ENCODE measurements at regions not wholly inside any gene's neighbourhood (a gene's known extent, or its start where the extent isn't known, plus 50 kb on each side); places are given as distances from the start of the nearest gene placed in this dataset.
"Not testable (repeated sequence)": the region's sequence is repeated elsewhere in the genome, so short reads cannot be mapped to it uniquely, and the experiment has no call there.

DNA sequence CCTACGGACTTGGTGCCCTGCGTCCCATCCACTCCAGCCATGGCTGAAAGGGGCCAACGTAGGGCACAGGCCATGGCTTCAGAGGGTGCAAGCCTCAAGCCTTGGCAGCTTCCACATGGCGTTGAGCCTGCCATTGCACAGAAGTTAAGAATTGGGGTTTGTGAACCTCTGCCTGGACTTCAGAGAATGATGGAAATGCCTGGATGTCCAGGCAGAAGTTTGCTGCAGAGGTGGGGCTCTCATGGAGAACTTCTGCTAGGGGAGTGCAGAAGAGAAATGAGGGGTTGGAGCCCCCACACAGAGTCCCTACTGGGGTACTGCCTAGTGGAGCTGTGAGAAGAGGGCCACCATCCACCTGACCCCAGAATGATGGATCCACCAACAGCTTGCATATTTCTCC is 462.9 kb upstream of the PCDH20 start:
- in situ Hi-C loops (cut with HindIII; ENCODE audit: low sequenced_read_pairs), result not testable (repeated sequence)

GRCh38 chr13:61874970-61875579 is 459.4 kb upstream of the PCDH20 start:
- in situ Hi-C loops (cut with HindIII; ENCODE audit: low sequenced_read_pairs), result no loop called here

DNA sequence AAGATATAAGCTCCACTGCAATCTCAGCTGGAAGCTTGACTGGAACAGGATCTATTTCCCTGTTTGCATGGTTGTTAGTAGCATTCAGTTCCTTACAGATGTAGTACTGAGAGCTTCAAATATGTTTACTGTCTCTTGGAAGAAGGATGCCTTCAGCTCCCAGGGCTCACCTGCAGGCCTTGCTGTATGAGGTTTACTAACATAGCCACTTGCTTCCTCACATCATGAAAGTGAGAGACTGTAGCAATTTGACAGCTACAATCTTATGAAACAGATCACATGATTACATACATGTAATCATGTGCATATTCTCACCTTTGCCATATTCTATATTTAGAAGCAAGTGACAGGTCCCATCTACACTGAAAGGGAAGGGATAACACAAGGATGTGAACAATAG is 458.1 kb upstream of the PCDH20 start:
- in situ Hi-C loops (cut with HindIII; ENCODE audit: low sequenced_read_pairs), result no loop called here

DNA sequence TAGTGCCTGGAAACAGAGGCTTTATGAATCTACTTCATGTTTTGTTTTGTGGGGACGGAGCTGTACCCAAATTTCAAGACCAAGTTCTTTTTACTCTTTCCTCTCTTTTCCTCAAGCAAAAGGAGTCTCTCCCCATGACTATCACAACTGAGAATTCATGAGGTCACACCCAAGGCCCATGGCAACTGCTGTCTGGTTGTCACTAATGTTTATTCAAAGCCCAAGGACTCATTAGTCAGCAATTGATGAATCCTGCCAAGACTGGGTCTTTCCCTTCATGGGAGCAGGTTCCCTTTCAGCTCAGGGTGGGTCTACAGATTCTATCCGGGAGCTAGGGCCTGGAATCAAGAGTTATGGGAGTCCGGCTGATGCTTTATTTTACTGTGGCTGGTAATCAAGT is 441.5 kb upstream of the PCDH20 start:
- in situ Hi-C loops (cut with HindIII; ENCODE audit: low sequenced_read_pairs), result no loop called here

- in situ Hi-C loops (cut with HindIII; ENCODE audit: low sequenced_read_pairs), result no loop called here
These were observed 436.5 kb upstream of the PCDH20 start for GRCh38 chr13:61852116-61852619.

DNA sequence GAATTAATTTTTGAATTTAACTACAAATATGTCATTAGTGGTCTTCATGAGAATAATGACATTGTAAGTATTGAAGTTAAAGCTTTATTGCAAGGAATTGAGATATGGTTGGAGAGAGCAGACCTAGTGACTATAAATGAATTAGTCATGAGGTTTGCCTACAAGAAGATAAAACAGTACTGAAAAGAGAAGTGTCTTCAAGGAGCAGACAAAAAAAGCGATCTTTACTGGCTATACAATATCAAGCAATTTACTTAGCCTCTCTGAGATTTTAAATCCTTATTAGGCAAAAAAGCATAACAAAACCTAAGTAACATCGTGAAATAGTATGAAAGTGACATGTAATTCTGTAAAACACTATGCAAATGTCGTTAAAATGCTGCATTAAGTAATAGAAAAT is 435.1 kb upstream of the PCDH20 start:
- in situ Hi-C loops (cut with HindIII; ENCODE audit: low sequenced_read_pairs), result no loop called here

- in situ Hi-C loops (cut with HindIII; ENCODE audit: low sequenced_read_pairs), result no loop called here
These were observed 422.9 kb upstream of the PCDH20 start for GRCh38 chr13:61838568-61838967.

GRCh38 chr13:61833228-61833627 is 417.6 kb upstream of the PCDH20 start:
- in situ Hi-C loops (cut with HindIII; ENCODE audit: low sequenced_read_pairs), result no loop called here

DNA sequence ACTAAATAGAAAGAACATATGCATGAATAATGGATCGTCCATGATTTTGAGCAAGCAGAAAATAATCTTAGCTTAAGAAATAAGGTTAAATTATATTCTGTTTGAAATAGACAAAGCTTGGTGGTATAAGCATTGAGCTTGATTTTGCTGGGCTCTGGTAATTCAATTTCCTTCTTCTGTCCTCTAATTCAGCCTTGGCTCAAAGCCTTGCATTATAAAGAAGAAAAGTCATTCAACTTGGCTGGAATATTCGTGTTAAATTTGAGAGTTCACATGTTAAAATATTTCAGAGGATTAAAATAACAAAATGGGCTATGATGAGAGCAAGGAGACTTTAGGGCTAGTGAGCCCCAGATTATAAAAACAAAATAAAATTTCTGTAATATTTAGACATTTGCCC is 415.4 kb upstream of the PCDH20 start:
- in situ Hi-C loops (cut with HindIII; ENCODE audit: low sequenced_read_pairs), result no loop called here

DNA sequence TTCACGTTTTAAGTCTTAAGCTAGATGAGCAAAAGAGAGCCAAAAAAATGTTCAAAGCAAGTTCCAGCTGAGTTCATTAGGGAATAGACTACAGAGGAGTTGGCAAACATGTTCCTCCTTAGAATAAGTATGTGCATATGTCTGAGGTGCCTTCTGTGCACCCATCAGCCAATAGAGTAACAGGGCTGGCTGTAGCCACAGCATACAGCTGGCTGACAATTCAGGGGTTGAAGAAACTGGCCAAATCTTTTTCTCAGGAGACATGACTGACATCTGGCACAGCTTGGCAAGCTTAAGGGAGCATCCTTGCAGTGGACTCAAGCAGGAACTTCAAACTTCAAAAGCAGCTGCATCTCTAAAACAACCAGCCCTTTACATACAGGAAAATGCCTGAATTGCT is 414.8 kb upstream of the PCDH20 start:
- in situ Hi-C loops (cut with HindIII; ENCODE audit: low sequenced_read_pairs), result no loop called here

DNA sequence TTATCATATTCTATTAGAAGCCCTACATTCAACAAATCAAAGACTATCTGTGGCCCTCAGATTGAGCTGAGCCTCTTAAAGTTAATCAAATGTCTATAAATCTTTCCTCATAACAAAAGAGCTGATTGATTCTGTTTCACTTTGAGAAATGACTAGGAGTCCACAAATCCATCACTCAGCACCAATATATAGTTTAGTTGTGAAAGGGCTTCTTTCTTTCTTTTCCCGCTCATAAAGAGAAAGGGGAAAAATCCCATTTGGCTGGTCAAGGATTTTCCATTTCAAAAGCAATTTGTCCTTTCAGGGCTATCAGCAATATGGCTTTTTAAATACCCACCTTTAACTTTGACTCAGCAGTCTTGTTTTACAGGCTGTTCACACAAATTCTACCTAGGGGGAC is 408.5 kb upstream of the PCDH20 start:
- in situ Hi-C loops (cut with HindIII; ENCODE audit: low sequenced_read_pairs), result no loop called here

- in situ Hi-C loops (cut with HindIII; ENCODE audit: low sequenced_read_pairs), result no loop called here
These were observed 396.6 kb upstream of the PCDH20 start for GRCh38 chr13:61812286-61812685.

GRCh38 chr13:61810065-61810464 is 394.4 kb upstream of the PCDH20 start:
- in situ Hi-C loops (cut with HindIII; ENCODE audit: low sequenced_read_pairs), result no loop called here

- in situ Hi-C loops (cut with HindIII; ENCODE audit: low sequenced_read_pairs), result no loop called here
These were observed 381.7 kb upstream of the PCDH20 start for GRCh38 chr13:61797397-61797796.

- in situ Hi-C loops (cut with HindIII; ENCODE audit: low sequenced_read_pairs), result no loop called here
These were observed 379.9 kb upstream of the PCDH20 start for GRCh38 chr13:61795580-61795979.

- in situ Hi-C loops (cut with HindIII; ENCODE audit: low sequenced_read_pairs), result no loop called here
These were observed 363.8 kb upstream of the PCDH20 start for GRCh38 chr13:61779456-61779855.

GRCh38 chr13:61778531-61778930 is 362.9 kb upstream of the PCDH20 start:
- in situ Hi-C loops (cut with HindIII; ENCODE audit: low sequenced_read_pairs), result no loop called here

DNA sequence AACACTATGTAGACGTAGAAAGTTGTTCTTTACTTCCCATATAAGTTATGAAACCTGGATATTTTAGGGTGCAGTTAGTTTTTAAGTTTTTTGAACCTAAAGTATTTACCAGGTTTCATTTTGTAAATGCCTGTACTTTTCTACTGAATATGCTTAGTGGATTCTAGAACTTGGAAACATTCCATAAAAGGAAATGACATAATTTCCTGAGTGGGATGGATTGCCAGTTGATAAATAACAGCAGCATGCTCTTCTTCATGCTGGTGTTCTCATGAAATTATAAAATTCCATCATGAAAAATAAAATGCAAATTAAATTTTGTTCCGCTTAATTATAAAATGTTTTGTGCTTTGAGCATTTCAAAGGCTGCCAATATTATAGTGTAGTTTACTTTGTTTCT is 362.2 kb upstream of the PCDH20 start:
- in situ Hi-C loops (cut with HindIII; ENCODE audit: low sequenced_read_pairs), result no loop called here

GRCh38 chr13:61777271-61777670 is 361.6 kb upstream of the PCDH20 start:
- in situ Hi-C loops (cut with HindIII; ENCODE audit: low sequenced_read_pairs), result no loop called here

GRCh38 chr13:61774903-61775302 is 359.3 kb upstream of the PCDH20 start:
- in situ Hi-C loops (cut with HindIII; ENCODE audit: low sequenced_read_pairs), result no loop called here

DNA sequence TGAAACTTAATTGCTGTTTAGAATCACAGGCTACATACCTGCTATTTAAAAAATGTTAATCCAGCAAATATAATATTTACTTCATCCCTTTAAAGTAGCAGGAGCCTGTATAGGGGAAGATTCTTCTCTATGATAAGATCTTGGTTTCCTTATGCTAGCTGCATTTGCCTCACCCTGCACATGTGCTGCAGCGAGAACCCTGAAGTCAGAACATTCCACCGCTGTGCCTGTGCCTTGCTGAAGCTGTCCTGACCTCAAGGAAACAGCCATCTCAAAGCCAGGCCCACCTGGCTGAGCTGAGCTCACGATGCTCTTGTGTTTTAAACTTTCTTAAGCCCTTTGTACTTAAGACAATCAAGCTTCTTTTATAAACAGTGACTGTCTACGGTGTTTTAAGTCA is 355.0 kb upstream of the PCDH20 start:
- in situ Hi-C loops (cut with HindIII; ENCODE audit: low sequenced_read_pairs), result no loop called here

DNA sequence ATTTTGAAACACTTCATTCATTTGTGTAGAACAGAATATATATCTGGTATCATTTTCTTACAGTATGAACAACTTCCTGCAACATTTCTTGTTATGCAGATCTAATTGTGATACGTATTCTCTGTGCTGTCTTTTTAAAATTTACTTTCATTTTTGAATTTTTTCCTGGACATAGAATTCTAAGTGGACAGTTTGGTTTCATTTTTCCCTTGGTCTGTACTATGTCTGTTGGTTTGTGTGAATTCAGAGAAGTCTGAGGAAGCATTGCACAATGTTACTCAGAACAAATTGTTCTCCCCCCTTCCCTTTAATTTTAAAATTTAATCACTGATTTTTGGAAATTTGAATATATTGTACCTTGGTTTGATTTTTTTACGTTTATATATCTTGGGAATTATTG is 352.5 kb upstream of the PCDH20 start:
- in situ Hi-C loops (cut with HindIII; ENCODE audit: low sequenced_read_pairs), result no loop called here

DNA sequence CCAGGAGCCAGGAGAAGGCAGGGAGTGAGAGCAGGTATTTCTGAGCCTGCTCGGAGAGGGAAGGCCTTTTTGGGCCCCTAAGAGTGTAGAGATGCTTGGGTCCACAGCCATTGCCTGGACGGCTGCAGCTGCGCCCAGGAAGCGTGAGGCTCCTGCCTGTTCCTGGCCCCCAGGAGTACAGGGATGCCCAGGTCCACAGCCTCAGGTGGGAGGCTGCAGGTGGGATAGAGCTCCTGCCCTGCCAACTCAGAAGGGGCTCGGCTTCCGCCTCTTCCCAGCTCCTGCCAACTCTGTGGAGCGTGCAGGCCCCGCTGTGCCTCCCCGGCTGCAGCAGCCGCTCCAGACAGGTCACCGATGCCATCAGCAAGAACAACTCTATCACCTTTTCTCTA is 351.0 kb upstream of the PCDH20 start:
- in situ Hi-C loops (cut with HindIII; ENCODE audit: low sequenced_read_pairs), result no loop called here

Data from endothelial cell of hepatic sinusoid (primary cell).